ENCODE measurements at regions not wholly inside any gene's neighbourhood (a gene's known extent, or its start where the extent isn't known, plus 50 kb on each side); places are given as distances from the start of the nearest gene placed in this dataset.

DNA sequence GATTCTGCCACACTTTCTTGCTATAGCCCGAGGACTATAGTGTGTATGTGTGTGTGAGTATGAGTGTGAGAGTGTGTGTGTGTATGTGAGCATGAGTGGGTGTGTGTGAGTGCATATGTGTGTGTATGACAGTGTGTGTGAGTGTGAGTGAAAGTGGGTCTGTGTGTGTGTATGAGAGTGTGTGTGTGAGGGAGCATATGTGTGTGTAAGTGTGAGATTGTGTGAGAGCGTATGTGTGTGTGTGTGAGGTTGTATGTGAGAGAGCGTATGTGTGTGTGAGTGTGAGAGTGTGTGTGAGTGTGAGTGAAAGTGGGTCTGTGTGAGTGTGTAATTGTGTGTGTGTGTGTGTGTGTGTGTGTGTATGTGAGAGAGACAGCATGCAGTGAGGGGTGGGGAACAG is 89.0 kb upstream of the ACSL3 start:
- Histone ChIP-seq H3K4me1 (ENCODE audit: control insufficient read depth in 2 of 2, insufficient read depth in 2 of 2, low read length in 2 of 2) (no peaks in the 10 kb centered on the region), H3K36me3 (ENCODE audit: control insufficient read depth in 2 of 3, insufficient read depth in 3 of 3, low read length in 3 of 3) (no peaks in the 10 kb centered on the region), H3K4me3 (ENCODE audit: low read length) (no peak overlapping the region), H3K9me3 (ENCODE audit: control insufficient read depth in 2 of 3, low read length in 3 of 3) (no peaks in the 10 kb centered on the region), H3K27ac (ENCODE audit: low read depth, low read length) (no peak overlapping the region), H3K27me3 (ENCODE audit: control insufficient read depth in 2 of 2, insufficient read depth in 2 of 2, low read length in 2 of 2) (no peaks in the 10 kb centered on the region)
- Mint-ChIP-seq H3K36me3 (no peaks in the 10 kb centered on the region), H3K9me3 (peaks cover 0 to 1% (median 0%) of the 10 kb centered on the region in 11 donors), H3K4me1 (peaks cover 0 to 3% (median 0%) of the 10 kb centered on the region in 7 donors), H3K4me3 (no peak overlapping the region), H3K27me3 (peaks cover 6 to 29% (median 15%) of the 10 kb centered on the region in 5 donors), H3K27ac (no peak overlapping the region)
- ChIA-PET POLR2A (no interaction called here), CTCF (no interaction called here)
- DNase-seq: no peak
- no peak for ATAC-seq
- intact Hi-C loops (cut with micrococcal nuclease): no loop called here

DNA sequence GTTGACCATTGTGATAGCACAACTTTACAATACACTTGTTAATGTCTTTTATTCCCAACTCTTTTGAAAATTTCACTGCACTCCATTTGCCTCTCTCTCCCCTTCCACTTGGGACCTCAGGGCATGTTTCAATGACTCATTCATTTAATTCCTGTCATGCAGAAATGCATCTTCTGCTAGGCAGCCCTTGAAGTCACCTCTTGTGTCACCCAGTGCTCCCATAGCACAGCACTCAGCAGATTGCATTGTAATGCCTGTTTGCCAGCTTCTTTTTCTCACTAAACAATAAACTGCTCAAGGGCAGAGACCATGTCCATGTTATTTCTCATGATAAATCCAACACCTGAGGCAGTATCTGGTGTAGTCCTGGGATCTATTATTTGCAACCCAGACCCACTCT is 85.9 kb upstream of the ACSL3 start:
- peaks cover 0 to 1% (median 0%) of the 10 kb centered on the region in 11 donors for H3K9me3 Mint-ChIP-seq
- Histone ChIP-seq H3K9me3 (ENCODE audit: control insufficient read depth in 2 of 3, low read length in 3 of 3) (no peaks in the 10 kb centered on the region), H3K36me3 (ENCODE audit: control insufficient read depth in 2 of 3, insufficient read depth in 3 of 3, low read length in 3 of 3) (no peaks in the 10 kb centered on the region), H3K27me3 (ENCODE audit: control insufficient read depth in 2 of 2, insufficient read depth in 2 of 2, low read length in 2 of 2) (no peaks in the 10 kb centered on the region), H3K4me1 (ENCODE audit: control insufficient read depth in 2 of 2, insufficient read depth in 2 of 2, low read length in 2 of 2) (no peaks in the 10 kb centered on the region), H3K27ac (ENCODE audit: low read depth, low read length) (no peak overlapping the region), H3K4me3 (ENCODE audit: low read length) (no peak overlapping the region)
- no peak overlapping the region for H3K4me3 Mint-ChIP-seq
- peaks cover 0 to 18% (median 11%) of the 10 kb centered on the region in 5 donors for H3K27me3 Mint-ChIP-seq
- intact Hi-C loops (cut with micrococcal nuclease): no loop called here
- no peak overlapping the region for H3K27ac Mint-ChIP-seq
- ChIA-PET CTCF (no interaction called here), POLR2A (no interaction called here)
- DNase-seq (no peak), ATAC-seq (no peak)
- no peaks in the 10 kb centered on the region for H3K36me3 Mint-ChIP-seq
- no peaks in the 10 kb centered on the region for H3K4me1 Mint-ChIP-seq

DNA sequence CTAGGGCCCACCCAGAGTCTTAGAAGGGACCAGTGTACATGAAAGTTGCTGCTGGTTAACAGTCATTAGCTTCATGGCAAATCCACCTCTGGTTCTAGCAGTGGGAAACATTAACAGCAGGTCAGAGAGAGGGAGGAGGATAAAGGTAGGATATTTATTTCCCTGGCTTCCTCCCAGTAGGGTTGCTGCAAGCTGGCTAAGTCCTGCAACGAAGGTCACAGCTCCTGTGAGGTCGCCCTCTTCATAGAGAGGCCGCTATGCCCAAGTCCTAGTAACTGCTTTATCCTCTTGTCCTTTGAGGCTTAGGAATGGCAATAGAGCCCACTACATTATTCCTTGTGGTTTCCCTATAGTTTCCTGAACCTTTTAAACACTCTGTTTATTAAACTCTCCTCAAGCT is 84.0 kb upstream of the ACSL3 start:
- no peak for ATAC-seq
- intact Hi-C loops (cut with micrococcal nuclease): no loop called here
- H3K27ac Mint-ChIP-seq: no peak overlapping the region

DNA sequence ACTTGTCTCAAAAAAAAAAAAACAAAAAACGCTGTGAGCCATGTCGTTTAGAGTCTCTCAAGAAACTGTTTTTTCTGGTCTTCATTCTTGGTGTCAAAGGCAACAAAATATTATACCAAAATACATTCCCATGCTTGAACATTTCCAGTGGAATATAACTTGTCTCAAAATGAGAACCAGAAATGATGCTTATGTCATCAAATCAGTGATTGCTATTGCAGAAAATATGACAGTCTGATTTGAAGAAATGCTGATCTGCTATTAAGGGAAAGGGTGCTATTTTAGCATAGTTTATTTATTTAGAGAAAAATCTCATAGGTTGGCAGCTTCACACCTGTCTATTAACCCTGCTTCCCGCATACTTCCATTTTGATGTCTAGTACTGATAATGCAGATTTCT is 82.4 kb upstream of the ACSL3 start:
- intact Hi-C loops (cut with micrococcal nuclease): no loop called here
- ATAC-seq: no peak

More for the DNA sequence above, 84.0 kb upstream of the ACSL3 start:
- no peaks in the 10 kb centered on the region for H3K27me3 ChIP-seq (ENCODE audit: control insufficient read depth in 2 of 2, insufficient read depth in 2 of 2, low read length in 2 of 2)
- no peaks in the 10 kb centered on the region for H3K9me3 ChIP-seq (ENCODE audit: control insufficient read depth in 2 of 3, low read length in 3 of 3)
- no peaks in the 10 kb centered on the region for H3K36me3 ChIP-seq (ENCODE audit: control insufficient read depth in 2 of 3, insufficient read depth in 3 of 3, low read length in 3 of 3)
- ChIA-PET CTCF (no interaction called here), POLR2A (interaction anchor here (0.6 kb wide), 1 partner anchor 11 kb away, joined by 5 read pairs; no protein-coding TSS in a partner anchor)
- H3K4me3 ChIP-seq (ENCODE audit: low read length): no peak overlapping the region
- Mint-ChIP-seq H3K9me3 (peaks cover 0 to 6% (median 0%) of the 10 kb centered on the region in 11 donors), H3K4me1 (no peaks in the 10 kb centered on the region), H3K4me3 (no peak overlapping the region), H3K27me3 (peaks cover 0 to 21% (median 12%) of the 10 kb centered on the region in 5 donors), H3K36me3 (peaks cover 0 to 3% (median 0%) of the 10 kb centered on the region in 5 donors)
- H3K4me1 ChIP-seq (ENCODE audit: control insufficient read depth in 2 of 2, insufficient read depth in 2 of 2, low read length in 2 of 2): no peaks in the 10 kb centered on the region
- DNase-seq: no peak
- H3K27ac ChIP-seq (ENCODE audit: low read depth, low read length): no peak overlapping the region

DNA sequence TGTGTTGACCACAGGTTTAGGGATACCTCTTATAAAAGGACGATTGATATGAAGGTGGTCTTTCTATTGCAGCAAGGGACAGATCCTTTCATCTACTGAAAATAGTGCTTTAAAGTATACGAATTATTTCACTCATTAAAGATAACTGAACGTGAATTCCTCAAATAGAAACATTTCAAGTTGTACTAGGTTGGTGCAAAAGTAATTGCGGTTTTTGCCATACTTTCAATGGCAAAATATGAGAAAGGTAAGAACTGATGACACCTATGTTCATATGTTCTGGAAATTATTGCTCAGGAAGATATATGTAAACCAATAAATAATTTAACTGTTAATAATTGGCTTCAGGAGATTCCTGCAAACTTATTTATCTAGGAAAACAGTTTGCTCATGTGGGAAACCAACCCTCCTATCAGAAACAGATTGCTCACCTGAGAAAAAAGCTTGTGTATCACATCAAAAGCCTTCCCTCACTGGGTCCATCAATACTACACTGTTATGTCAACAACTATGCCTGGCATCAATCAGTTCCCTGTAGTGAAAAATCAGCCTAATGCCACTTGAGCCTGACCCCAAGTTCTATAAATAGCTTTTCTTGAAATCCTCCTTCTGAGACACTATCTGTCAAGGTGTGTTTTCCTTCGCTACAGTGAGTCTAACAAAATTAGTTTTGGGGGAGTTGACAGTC is 81.5 kb upstream of the ACSL3 start:
- ChIA-PET CTCF (no interaction called here), POLR2A (no interaction called here)
- Mint-ChIP-seq H3K9me3 (peaks cover 0 to 6% (median 0%) of the 10 kb centered on the region in 11 donors), H3K27ac (no peak overlapping the region), H3K36me3 (peaks cover 0 to 3% (median 0%) of the 10 kb centered on the region in 5 donors), H3K4me3 (no peak overlapping the region), H3K4me1 (no peaks in the 10 kb centered on the region), H3K27me3 (peaks cover 0 to 21% (median 12%) of the 10 kb centered on the region in 5 donors)
- Histone ChIP-seq H3K36me3 (ENCODE audit: control insufficient read depth in 2 of 3, insufficient read depth in 3 of 3, low read length in 3 of 3) (no peaks in the 10 kb centered on the region), H3K9me3 (ENCODE audit: control insufficient read depth in 2 of 3, low read length in 3 of 3) (no peaks in the 10 kb centered on the region), H3K27me3 (ENCODE audit: control insufficient read depth in 2 of 2, insufficient read depth in 2 of 2, low read length in 2 of 2) (no peaks in the 10 kb centered on the region), H3K4me1 (ENCODE audit: control insufficient read depth in 2 of 2, insufficient read depth in 2 of 2, low read length in 2 of 2) (no peaks in the 10 kb centered on the region), H3K4me3 (ENCODE audit: low read length) (no peak overlapping the region), H3K27ac (ENCODE audit: low read depth, low read length) (no peak overlapping the region)
- intact Hi-C loops (cut with micrococcal nuclease): no loop called here
- no peak for DNase-seq
- no peak for ATAC-seq

More for the DNA sequence above, 82.4 kb upstream of the ACSL3 start:
- Mint-ChIP-seq H3K36me3 (peaks cover 0 to 3% (median 0%) of the 10 kb centered on the region in 5 donors), H3K27me3 (peaks cover 0 to 21% (median 13%) of the 10 kb centered on the region in 5 donors), H3K9me3 (peaks cover 0 to 6% (median 0%) of the 10 kb centered on the region in 11 donors), H3K4me3 (no peak overlapping the region), H3K4me1 (no peaks in the 10 kb centered on the region), H3K27ac (no peak overlapping the region)
- Histone ChIP-seq H3K36me3 (ENCODE audit: control insufficient read depth in 2 of 3, insufficient read depth in 3 of 3, low read length in 3 of 3) (no peaks in the 10 kb centered on the region), H3K27me3 (ENCODE audit: control insufficient read depth in 2 of 2, insufficient read depth in 2 of 2, low read length in 2 of 2) (no peaks in the 10 kb centered on the region), H3K27ac (ENCODE audit: low read depth, low read length) (no peak overlapping the region), H3K9me3 (ENCODE audit: control insufficient read depth in 2 of 3, low read length in 3 of 3) (no peaks in the 10 kb centered on the region), H3K4me1 (ENCODE audit: control insufficient read depth in 2 of 2, insufficient read depth in 2 of 2, low read length in 2 of 2) (no peaks in the 10 kb centered on the region), H3K4me3 (ENCODE audit: low read length) (no peak overlapping the region)
- ChIA-PET POLR2A (no interaction called here), CTCF (no interaction called here)
- DNase-seq: no peak

DNA sequence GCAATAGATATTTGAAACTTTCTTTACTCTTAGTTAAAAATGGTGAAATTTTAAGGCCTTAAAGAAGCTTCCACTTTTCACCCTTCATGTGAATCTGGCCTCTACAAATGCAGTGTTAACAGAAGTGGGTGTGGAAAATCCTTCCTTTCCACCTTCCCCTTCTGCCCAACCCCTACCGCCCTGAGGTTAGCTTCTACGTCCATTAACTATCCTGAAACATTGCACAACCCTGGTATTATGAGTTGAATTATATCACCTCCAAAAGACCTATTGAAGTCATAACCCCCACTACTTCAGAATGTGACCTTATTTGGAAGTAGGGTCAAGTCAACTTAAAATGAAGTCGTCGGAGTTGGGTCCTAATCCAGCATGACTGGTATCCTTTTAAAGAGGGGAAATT is 80.8 kb upstream of the ACSL3 start:
- Mint-ChIP-seq H3K4me3 (no peak overlapping the region), H3K27ac (no peak overlapping the region), H3K9me3 (peaks cover 0 to 6% (median 0%) of the 10 kb centered on the region in 11 donors), H3K36me3 (peaks cover 0 to 3% (median 0%) of the 10 kb centered on the region in 5 donors), H3K4me1 (no peaks in the 10 kb centered on the region), H3K27me3 (peaks cover 0 to 19% (median 12%) of the 10 kb centered on the region in 5 donors)
- H3K36me3 ChIP-seq (ENCODE audit: control insufficient read depth in 2 of 3, insufficient read depth in 3 of 3, low read length in 3 of 3): no peaks in the 10 kb centered on the region
- ATAC-seq (no peak), DNase-seq (no peak)
- no peaks in the 10 kb centered on the region for H3K9me3 ChIP-seq (ENCODE audit: control insufficient read depth in 2 of 3, low read length in 3 of 3)
- H3K27ac ChIP-seq (ENCODE audit: low read depth, low read length): no peak overlapping the region
- ChIA-PET CTCF (no interaction called here), POLR2A (no interaction called here)
- H3K27me3 ChIP-seq (ENCODE audit: control insufficient read depth in 2 of 2, insufficient read depth in 2 of 2, low read length in 2 of 2): no peaks in the 10 kb centered on the region
- intact Hi-C loops (cut with micrococcal nuclease): no loop called here
- H3K4me3 ChIP-seq (ENCODE audit: low read length): no peak overlapping the region
- no peaks in the 10 kb centered on the region for H3K4me1 ChIP-seq (ENCODE audit: control insufficient read depth in 2 of 2, insufficient read depth in 2 of 2, low read length in 2 of 2)

DNA sequence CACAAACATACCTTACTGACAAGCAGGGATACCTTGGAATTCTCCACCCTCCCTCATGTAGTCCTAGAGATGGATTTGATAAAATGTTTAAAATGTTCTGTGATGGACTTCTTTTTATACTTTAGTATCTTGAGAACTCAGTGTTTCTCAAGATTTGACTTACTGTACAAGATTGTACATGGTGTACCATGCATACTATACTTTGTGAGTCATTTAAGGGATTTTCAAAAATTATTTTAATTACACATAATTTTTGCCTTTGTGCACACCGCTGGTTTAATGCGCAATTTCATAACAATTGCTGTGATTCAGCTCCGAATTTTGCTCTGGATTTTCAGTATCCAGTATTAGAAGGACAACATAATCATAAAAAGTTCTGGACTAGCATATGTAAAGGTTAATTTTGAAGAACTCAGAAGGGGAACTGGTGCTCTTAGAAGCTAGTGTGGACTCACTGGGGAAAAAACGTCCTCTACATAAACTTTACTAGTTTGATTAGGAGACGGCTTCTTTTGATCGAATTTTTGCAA is 78.6 kb upstream of the ACSL3 start:
- ChIA-PET POLR2A (no interaction called here), CTCF (no interaction called here)
- Mint-ChIP-seq H3K4me3 (no peak overlapping the region), H3K4me1 (no peaks in the 10 kb centered on the region), H3K9me3 (peaks cover 0 to 6% (median 0%) of the 10 kb centered on the region in 11 donors), H3K27ac (no peak overlapping the region), H3K36me3 (peaks cover 0 to 3% (median 0%) of the 10 kb centered on the region in 5 donors), H3K27me3 (peaks cover 0 to 17% (median 6%) of the 10 kb centered on the region in 5 donors)
- H3K9me3 ChIP-seq (ENCODE audit: control insufficient read depth in 2 of 3, low read length in 3 of 3): no peaks in the 10 kb centered on the region
- H3K4me1 ChIP-seq (ENCODE audit: control insufficient read depth in 2 of 2, insufficient read depth in 2 of 2, low read length in 2 of 2): no peaks in the 10 kb centered on the region
- no peaks in the 10 kb centered on the region for H3K27me3 ChIP-seq (ENCODE audit: control insufficient read depth in 2 of 2, insufficient read depth in 2 of 2, low read length in 2 of 2)
- intact Hi-C loops (cut with micrococcal nuclease): no loop called here
- DNase-seq: no peak
- H3K36me3 ChIP-seq (ENCODE audit: control insufficient read depth in 2 of 3, insufficient read depth in 3 of 3, low read length in 3 of 3): no peaks in the 10 kb centered on the region
- H3K4me3 ChIP-seq (ENCODE audit: low read length): no peak overlapping the region
- no peak overlapping the region for H3K27ac ChIP-seq (ENCODE audit: low read depth, low read length)
- ATAC-seq: no peak
